Stimulated activated CD4-positive, alpha-beta T cell treated with anti-CD3 and anti-CD28 coated beads, Interleukin-12 subunit alpha, Interleukin-12 subunit beta, amount 100 ng/mL, for 24 hours (primary cell): ENCODE measurements at regions not wholly inside any gene's neighbourhood (a gene's known extent, or its start where the extent isn't known, plus 50 kb on each side); places are given as distances from the start of the nearest gene placed in this dataset.
"Not testable (repeated sequence)": the region's sequence is repeated elsewhere in the genome, so short reads cannot be mapped to it uniquely, and the experiment has no call there.

Experiments used
- DNase-seq, 2 experiments: peaks; one replicate each; pipeline ENCODE4 v3.0.0-alpha.2; 2020; ENCODE audit warnings: low read depth in 2 of 2

GRCh38 chr3:35266065-35266464, 373.3 kb upstream of the ARPP21 start:
- not testable (repeated sequence) for DNase-seq

GRCh38 chr3:35275768-35276167, 363.6 kb upstream of the ARPP21 start:
- no peak for DNase-seq

GRCh38 chr3:35276568-35276967, 362.8 kb upstream of the ARPP21 start:
- no peak for DNase-seq

GRCh38 chr3:35291471-35292236, 347.7 kb upstream of the ARPP21 start:
- no peak for DNase-seq

GRCh38 chr3:35292568-35292967, 346.8 kb upstream of the ARPP21 start:
- DNase-seq, result no peak

- no peak for DNase-seq
Observed at GRCh38 chr3:35295906-35296305, 343.4 kb upstream of the ARPP21 start.

- no peak for DNase-seq
Observed at GRCh38 chr3:35296533-35296932, 342.8 kb upstream of the ARPP21 start.

- not testable (repeated sequence) for DNase-seq
Observed at GRCh38 chr3:35296944-35297343, 342.4 kb upstream of the ARPP21 start.

GRCh38 chr3:35305406-35305805, 333.9 kb upstream of the ARPP21 start:
- DNase-seq, result no peak

GRCh38 chr3:35307296-35307695, 332.0 kb upstream of the ARPP21 start:
- no peak for DNase-seq

- DNase-seq, result not testable (repeated sequence)
Observed at GRCh38 chr3:35316841-35317240, 322.5 kb upstream of the ARPP21 start.

- DNase-seq, result no peak
Observed at GRCh38 chr3:35320646-35321407, 318.5 kb upstream of the ARPP21 start.

GRCh38 chr3:35322070-35322469, 317.3 kb upstream of the ARPP21 start:
- DNase-seq, result no peak

- DNase-seq, result no peak
Observed at GRCh38 chr3:35335703-35336102, 303.6 kb upstream of the ARPP21 start.

GRCh38 chr3:35336601-35337000, 302.7 kb upstream of the ARPP21 start:
- DNase-seq, result no peak

GRCh38 chr3:35338186-35338585, 301.1 kb upstream of the ARPP21 start:
- no peak for DNase-seq

- DNase-seq, result no peak
Observed at GRCh38 chr3:35380196-35380595, 259.1 kb upstream of the ARPP21 start.

GRCh38 chr3:35383216-35383615, 256.1 kb upstream of the ARPP21 start:
- no peak for DNase-seq

- no peak for DNase-seq
Observed at GRCh38 chr3:35383719-35384555, 255.4 kb upstream of the ARPP21 start.

GRCh38 chr3:35385271-35385670, 254.1 kb upstream of the ARPP21 start:
- no peak for DNase-seq

- DNase-seq, result no peak
Observed at GRCh38 chr3:35389907-35390306, 249.4 kb upstream of the ARPP21 start.

- DNase-seq, result no peak
Observed at GRCh38 chr3:35392187-35392586, 247.1 kb upstream of the ARPP21 start.
